HG03060 (cell line): ENCODE measurements at regions not wholly inside any gene's neighbourhood (a gene's known extent, or its start where the extent isn't known, plus 50 kb on each side); places are given as distances from the start of the nearest gene placed in this dataset.
A peak's percentile ranks its signal among the peaks of the same experiment; 100 is the strongest.

Experiments
- ATAC-seq: cut with Tn5 transposase; IDR thresholded peaks from one replicate; pipeline ENCODE4 v1.9.1; 2021; ENCODE audit warnings: low read depth, moderate number of reproducible peaks; ENCODE audit not compliant: unreplicated experiment

- no peak for ATAC-seq
Measured at GRCh38 chr3:154013736-154014135, 107.5 kb upstream of the ARHGEF26 start.

GRCh38 chr3:154015307-154015706, 105.9 kb upstream of the ARHGEF26 start:
- ATAC-seq = no peak

GRCh38 chr3:154018100-154018696, 103.0 kb upstream of the ARHGEF26 start:
- no peak for ATAC-seq

- ATAC-seq = no peak
Measured at GRCh38 chr3:154022606-154023005, 98.6 kb upstream of the ARHGEF26 start.

- no peak for ATAC-seq
Measured at GRCh38 chr3:154023148-154023547, 98.0 kb upstream of the ARHGEF26 start.

GRCh38 chr3:154025007-154025406, 96.2 kb upstream of the ARHGEF26 start:
- no peak for ATAC-seq

GRCh38 chr3:154029926-154030325, 91.3 kb upstream of the ARHGEF26 start:
- ATAC-seq = no peak

GRCh38 chr3:154034797-154035330, 86.3 kb upstream of the ARHGEF26 start:
- ATAC-seq = no peak

GRCh38 chr3:154040283-154040682, 80.9 kb upstream of the ARHGEF26 start:
- ATAC-seq = peak; percentile 55

- no peak for ATAC-seq
Measured at GRCh38 chr3:154044671-154045070, 76.5 kb upstream of the ARHGEF26 start.

- ATAC-seq = no peak
Measured at GRCh38 chr3:154050216-154050615, 71.0 kb upstream of the ARHGEF26 start.

GRCh38 chr3:154050766-154051165, 70.4 kb upstream of the ARHGEF26 start:
- ATAC-seq = no peak

GRCh38 chr3:154059833-154060232, 61.4 kb upstream of the ARHGEF26 start:
- no peak for ATAC-seq

GRCh38 chr3:154060238-154061000, 60.8 kb upstream of the ARHGEF26 start:
- ATAC-seq = no peak

GRCh38 chr3:154061001-154061370, 60.2 kb upstream of the ARHGEF26 start:
- ATAC-seq = no peak

- no peak for ATAC-seq
Measured at GRCh38 chr3:154062513-154062912, 58.7 kb upstream of the ARHGEF26 start.

- no peak for ATAC-seq
Measured at GRCh38 chr3:154071146-154071545, 50.0 kb upstream of the ARHGEF26 start.
